Globus pallidus (tissue), 1 donor: ENCODE measurements at regions not wholly inside any gene's neighbourhood (a gene's known extent, or its start where the extent isn't known, plus 50 kb on each side); places are given as distances from the start of the nearest gene placed in this dataset.
"Not testable (repeated sequence)": the region's sequence is repeated elsewhere in the genome, so short reads cannot be mapped to it uniquely, and the experiment has no call there.

Source experiments
- DNase-seq: peaks from one replicate; pipeline ENCODE4 v3.0.0-alpha.2; 2015; ENCODE audit warnings: low spot score

- no peak for DNase-seq
These were observed 177.5 kb upstream of the RTL1 start for GRCh38 chr14:101080922-101081593.

DNA sequence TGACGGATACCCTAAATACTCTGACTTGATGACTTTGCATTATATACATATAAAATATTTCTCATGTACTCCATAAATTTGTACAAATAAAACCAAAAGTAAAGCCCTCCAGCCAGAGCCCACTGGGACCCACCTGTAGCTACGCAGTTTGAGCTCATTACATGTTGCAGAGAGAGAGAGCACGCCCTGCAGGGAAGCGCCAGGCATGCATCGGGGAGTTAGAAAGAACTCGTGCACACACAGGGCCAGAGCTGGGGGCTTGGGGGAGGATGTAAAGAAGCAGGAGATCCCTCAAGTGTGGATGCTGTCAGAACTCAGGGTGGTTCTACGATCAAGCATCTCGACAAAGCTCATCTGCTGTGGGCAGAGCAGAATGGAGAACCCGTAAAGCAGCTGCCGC, 178.5 kb upstream of the RTL1 start:
- DNase-seq: no peak

DNA sequence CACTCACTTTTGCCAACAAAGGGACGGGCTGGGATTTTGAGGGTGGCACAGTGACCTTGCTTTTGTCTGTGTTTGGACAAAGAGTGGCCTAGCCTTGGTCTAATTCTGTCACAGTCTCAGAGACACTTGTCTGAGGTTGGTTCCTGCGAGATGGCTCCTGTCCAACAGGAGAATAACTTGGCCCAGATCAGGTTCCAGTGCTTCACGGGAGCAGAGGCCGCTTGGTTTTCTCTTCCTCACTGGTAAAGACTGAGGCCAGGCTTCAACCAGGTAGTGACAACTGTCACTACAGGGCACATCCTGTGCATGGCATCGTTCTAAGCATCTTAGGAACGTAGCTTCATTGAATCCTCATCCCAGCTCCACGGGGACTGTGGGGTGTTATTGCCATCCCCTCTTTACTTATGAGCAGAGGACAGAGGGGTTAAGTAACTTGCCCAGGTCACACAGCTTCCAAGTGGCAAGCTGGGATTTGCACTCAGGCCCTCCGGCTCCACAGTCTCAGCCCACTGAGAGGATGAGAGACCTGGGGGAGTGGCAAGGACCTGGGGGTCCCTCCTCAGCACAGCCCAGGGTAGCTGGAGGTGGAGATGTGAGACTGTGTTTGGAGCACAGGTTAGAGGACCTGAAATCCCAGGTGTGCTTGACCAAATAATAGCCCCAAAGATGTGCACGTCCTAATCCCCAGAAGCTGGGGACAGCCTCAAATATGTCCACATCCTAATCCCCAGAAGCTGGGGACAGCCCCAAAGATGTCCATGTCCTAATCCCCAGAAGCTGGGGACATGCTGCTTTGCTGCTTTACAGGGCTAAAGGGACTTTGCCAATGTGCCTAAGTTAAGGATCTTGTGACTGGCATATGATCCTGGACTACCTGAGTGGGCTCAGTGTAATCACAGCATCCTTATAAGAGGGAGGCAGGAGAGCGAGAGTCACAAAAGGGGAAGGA, 179.2 kb upstream of the RTL1 start:
- no peak for DNase-seq

- no peak for DNase-seq
These were observed 180.3 kb upstream of the RTL1 start for GRCh38 chr14:101083564-101084435.

- DNase-seq: no peak
These were observed 180.9 kb upstream of the RTL1 start for GRCh38 chr14:101084436-101084826.

DNA sequence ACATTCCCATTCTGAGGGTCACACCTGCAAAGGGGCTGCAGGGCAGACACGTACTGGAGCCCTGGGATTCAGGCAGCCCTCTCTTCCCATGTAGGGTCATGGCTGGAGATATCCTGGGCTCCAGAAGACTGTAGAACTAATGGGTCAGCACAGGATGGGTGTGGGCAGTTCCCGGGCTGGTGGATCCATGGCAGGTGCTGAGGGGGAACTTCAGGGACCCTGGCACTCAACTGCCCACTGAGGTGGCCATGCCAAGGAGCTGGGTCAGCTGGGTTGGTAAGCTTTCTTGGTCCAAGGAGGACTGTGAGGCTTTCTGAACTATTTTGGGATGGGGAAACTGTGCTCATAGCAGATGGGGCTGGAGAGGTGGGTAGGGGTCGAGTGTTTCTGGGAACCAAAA, 183.4 kb upstream of the RTL1 start:
- DNase-seq: no peak

DNA sequence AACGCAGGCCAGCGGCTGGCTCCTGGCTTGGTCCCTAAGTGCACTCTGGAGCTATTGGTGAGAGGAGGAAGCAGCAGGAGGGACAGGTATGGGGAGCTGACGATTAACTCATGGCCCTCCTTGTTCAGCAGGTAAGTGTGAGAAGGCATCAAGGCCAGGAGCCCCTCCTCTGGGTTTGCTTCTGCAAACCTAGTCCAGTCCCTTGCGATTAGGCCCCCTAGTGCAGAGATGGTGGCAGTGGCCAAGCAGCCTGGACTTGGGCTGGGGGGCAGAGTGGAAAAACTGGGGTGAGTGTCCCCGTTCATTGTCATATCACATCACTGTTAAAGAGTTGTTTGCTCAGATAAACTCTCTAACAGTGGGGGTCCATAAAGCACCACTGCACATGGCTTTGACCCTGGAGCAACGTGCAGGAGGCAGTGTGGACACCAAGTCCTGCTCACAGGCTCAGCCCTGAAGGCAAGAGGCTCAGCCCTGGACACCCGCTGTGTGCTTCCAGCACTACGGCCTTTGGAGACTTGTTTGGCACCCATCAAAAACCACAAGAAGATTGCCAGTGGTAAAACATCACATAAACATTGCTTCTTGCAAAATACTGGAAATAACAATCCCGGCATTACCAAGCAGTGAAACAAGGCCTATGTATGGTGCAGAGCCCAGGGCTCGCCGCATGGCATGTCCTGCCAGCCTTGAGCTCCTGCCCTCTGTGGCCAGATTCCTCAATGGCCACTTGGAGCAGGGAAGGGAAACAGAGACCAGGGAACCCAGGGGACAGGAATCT, 184.3 kb upstream of the RTL1 start:
- DNase-seq: no peak

DNA sequence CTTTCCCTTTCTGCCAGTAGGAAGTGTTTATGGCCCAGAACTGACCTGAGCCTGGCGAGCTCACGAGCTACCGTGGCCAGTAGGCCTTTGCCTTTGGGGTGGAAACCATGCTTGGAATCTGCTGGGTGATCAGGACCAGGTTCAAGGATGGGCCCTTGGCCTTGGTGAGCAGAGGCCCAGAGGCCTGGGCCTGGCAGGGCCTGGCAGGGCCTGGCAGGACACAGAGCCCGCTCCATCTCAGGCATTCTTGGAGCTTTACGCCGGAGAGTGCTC, 184.8 kb upstream of the RTL1 start:
- DNase-seq: no peak

DNA sequence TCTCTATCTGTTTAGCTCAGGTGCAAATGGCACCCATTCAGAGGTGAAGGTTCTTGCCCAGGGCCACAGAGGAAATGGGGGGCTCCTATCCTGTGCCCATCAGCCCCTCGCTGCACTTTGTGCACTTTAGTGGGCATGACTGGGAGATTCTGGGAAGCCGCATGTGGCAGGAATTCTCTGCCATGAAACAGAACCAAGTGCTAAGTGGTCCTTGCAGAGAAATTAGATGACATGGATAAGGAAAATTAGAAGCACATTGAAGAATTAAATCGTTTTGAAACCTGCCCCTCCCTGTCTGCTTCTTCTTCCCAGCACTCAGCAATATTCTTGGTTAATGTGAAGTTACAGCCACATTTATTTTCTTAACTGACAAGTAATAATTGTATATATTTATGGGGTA, 185.2 kb upstream of the RTL1 start:
- DNase-seq: no peak

DNA sequence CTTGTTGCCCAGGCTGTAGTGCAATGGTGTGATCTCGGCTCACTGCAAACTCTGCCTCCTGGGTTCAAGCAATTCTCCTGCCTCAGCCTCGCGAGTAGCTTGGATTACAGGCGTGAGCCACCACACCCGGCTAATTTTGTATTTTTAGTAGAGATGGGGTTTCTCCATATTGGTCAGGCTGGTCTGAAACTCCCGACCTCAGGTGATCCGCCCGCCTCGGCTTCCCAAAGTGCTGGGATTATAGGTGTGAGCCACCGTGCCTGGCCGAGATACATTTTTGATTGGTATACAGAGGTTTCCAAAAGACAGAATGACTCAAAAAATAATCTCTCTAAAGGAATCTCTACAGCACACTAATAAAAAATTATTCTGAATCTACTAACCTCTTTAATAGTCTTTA, 187.0 kb upstream of the RTL1 start:
- DNase-seq: not testable (repeated sequence)

- DNase-seq: no peak
These were observed 187.5 kb upstream of the RTL1 start for GRCh38 chr14:101090976-101091375.

DNA sequence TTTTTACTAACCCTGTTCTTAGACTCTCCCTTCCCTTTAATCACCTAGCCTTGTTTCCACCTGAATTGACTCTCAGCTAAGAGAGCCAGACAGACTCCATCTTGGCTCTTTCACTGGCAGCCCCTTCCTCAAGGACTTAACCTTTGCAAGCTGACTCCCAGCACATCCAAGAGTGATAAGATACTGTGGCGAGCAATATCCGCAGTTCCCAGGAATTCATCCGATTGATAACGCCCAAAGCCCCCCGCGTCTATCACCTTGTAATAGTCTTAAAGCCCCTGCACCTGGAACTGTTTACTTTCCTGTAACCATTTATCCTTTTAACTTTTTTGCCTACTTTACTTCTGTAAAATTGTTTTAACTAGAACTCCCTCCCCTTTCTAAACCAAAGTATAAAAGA, 191.4 kb upstream of the RTL1 start:
- not testable (repeated sequence) for DNase-seq

DNA sequence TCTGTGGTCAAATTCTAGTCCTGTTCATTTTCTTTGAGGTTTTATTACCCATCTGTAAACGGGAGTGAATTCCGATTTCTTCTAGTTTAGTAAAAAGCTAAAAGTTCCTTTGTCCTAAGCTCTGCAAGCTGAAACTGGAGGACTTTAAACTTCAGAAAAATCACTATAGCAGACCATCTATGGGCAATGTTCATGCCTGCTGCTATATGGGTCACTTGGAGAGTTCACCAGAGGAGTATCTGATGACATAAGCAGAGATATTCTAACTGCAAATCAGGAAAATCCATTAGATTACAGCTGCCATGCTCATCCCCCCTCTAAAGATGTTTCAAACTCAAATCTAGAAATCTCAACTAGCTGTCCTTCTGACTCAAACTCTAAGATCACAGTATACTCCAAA, 193.0 kb upstream of the RTL1 start:
- DNase-seq: no peak

DNA sequence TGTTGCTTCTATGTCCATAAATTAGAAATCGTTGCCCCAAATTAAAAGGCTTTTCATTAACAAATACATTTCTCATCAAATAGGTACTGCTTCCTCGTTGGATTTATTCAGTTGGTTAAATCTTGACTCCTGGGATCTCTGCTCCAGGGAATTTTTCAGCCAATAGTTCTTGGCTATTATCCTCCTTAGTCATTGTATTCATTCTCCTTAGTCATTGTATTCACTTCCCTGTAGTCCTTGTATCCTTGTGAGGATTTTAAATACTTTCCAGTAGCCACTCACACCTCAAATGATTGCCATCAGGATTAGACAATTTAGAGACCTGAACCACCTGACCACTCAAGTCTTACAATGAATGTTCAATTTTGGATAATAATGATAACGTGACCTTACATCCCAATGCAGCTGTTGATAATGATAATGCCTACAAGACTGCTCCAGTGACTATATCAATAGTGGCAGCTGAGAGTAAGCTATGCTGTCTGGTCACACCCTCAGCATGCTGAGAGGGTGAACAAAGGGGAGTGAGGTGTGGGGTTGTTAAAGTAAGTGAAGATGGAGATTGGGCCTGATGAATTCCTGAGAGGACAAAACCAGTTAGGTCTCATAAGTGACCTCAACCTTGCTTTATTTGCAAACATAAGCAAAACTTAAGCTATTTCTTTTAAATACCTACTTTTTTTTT, 193.7 kb upstream of the RTL1 start:
- DNase-seq: no peak

- DNase-seq: no peak
These were observed 194.7 kb upstream of the RTL1 start for GRCh38 chr14:101098177-101098576.

DNA sequence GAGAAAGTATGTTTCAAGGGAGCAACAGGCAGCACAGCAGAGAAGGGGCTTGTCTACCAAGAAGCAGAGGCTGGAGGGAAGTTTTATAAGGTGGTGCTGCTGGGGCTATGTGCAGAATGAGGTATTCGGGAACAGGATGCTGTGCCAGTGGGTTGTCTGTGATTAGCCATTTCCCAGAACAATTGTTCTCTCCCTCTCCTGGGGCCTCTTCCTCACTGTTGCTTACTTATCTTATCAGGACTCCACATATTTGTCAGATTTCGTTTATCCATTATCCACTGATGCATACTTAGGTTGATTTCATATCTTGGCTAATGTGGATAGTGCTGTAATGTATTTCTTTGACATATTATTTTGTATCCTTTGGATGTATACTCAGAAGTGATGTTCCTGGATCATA, 195.1 kb upstream of the RTL1 start:
- no peak for DNase-seq

- DNase-seq: no peak
These were observed 198.0 kb upstream of the RTL1 start for GRCh38 chr14:101101456-101102056.

DNA sequence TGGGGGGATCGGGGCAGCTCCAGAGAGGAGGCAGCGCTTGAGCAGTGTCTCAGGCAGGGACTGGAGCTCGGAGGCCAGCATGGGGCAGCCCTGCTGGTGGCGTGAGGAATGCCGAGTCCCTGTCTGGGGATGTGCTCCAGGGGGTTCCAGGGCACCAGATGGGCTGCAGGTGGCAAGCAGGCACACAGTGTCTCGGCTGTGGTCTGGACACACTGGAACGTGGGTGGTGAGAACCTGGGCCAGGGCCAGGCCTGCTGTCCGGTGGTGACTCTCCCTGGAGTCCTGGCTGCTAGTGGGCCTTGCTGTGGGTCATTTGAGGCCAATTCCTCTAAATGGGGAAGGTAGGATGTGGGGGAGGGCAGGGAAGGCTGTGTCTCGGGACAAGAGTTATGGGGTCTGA, 199.4 kb upstream of the RTL1 start:
- no peak for DNase-seq

- DNase-seq: no peak
These were observed 199.9 kb upstream of the RTL1 start for GRCh38 chr14:101103321-101103901.

DNA sequence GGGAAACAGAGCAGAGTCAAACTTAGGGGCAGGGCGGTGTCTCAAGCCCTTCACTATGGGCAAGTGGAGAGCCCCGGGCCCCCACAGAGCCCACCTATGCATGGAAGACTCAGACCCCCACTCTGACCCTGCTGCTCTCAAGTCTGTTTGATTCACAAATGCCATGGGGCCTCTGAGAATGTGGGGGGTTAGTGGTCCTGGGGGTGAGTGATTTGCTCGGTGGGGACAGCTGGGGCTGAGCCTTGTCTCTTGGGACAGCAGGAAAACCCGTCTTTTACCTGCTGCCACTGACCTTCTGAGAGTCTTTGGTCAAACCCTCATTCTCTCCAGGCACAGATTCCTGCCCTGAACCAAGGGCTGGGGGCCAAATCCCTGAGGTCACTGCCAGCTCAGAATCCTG, 201.0 kb upstream of the RTL1 start:
- DNase-seq: no peak

DNA sequence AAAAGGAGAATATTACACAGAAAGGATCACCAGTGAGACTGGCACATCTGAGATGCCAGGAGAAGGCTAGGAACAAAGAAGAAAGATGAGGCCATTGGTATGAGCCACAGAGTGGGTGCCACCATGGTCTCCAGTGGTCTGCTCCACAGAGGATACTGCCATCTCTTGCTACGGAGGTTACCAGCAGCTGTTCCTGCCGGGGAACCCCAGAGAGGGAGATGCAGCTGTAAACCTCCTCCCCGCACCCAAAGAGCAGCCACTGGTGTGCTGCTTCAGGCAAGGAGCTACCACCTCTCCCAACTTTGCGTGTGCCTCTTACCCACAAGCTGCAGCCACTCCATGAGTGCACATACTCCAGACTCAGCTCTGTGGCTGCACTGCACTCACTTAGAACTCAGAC, 201.5 kb upstream of the RTL1 start:
- no peak for DNase-seq
